HepG2 (cell line): ENCODE measurements at regions not wholly inside any gene's neighbourhood (a gene's known extent, or its start where the extent isn't known, plus 50 kb on each side); places are given as distances from the start of the nearest gene placed in this dataset.

Experiments used
- AGO2 ChIP-seq: fragments of 200-400 bp; formaldehyde crosslinking; optimal IDR thresholded peaks from 2 replicates; pipeline ENCODE3; 2017; ENCODE audit warnings: mild to moderate bottlenecking, low read depth, low read length, moderate library complexity
- ARNT2 ChIP-seq: sonication (generic); formaldehyde crosslinking; IDR thresholded peaks from 2 replicates; pipeline ENCODE4 v1.8.0; 2022; ENCODE audit warnings: mild to moderate bottlenecking, low read depth, missing genetic modification reagents, moderate library complexity
- ATRX ChIP-seq: sonication (generic); formaldehyde crosslinking; IDR thresholded peaks from 2 replicates; pipeline ENCODE4 v1.4.0; 2020; ENCODE audit warnings: missing genetic modification reagents, borderline replicate concordance
- DMTF1 ChIP-seq: sonication (generic); formaldehyde crosslinking; IDR thresholded peaks from 2 replicates; pipeline ENCODE4 v1.4.0; 2020; ENCODE audit warnings: mild to moderate bottlenecking, missing genetic modification reagents
- HDAC2 ChIP-seq: sonication (generic); formaldehyde crosslinking; IDR thresholded peaks from 2 replicates; pipeline ENCODE4 v1.4.0; 2020; ENCODE audit warnings: missing genetic modification reagents
- NFE2L2 ChIP-seq: fragments of 150-350 bp; IDR thresholded peaks from 2 replicates; pipeline ENCODE4 v1.6.1; 2014; ENCODE audit warnings: low read length
- NR2F1 ChIP-seq, 2 experiments: fragments of 450-650 bp in 1 of 2; formaldehyde crosslinking in 1 of 2; IDR thresholded peaks; 2 replicates each; pipeline versions ENCODE4 v1.5.0 to v1.6.1; 2016 to 2020; ENCODE audit warnings: mild to moderate bottlenecking in 1 of 2, missing compliant biosample characterization in 1 of 2, missing genetic modification reagents in 1 of 2, moderate library complexity in 1 of 2
- RERE ChIP-seq: IDR thresholded peaks from 2 replicates; pipeline ENCODE4 v1.6.1; 2016; ENCODE audit warnings: low read depth, missing genetic modification reagents, missing compliant biosample characterization
- THAP7 ChIP-seq: sonication (generic); formaldehyde crosslinking; IDR thresholded peaks from 2 replicates; pipeline ENCODE4 v1.8.1; 2023; ENCODE audit warnings: mild to moderate bottlenecking, missing genetic modification reagents
- ZBTB38 ChIP-seq: sonication (generic); formaldehyde crosslinking; IDR thresholded peaks from 2 replicates; pipeline ENCODE4 v1.5.1; 2020; ENCODE audit warnings: mild to moderate bottlenecking, missing genetic modification reagents
- ZHX1 ChIP-seq: sonication (generic); formaldehyde crosslinking; IDR thresholded peaks from 2 replicates; pipeline ENCODE4 v1.8.1; 2022; ENCODE audit warnings: low read depth, mild to moderate bottlenecking, missing genetic modification reagents
- ZNF136 ChIP-seq: sonication (generic); formaldehyde crosslinking; IDR thresholded peaks from 2 replicates; pipeline ENCODE4 v1.8.1; 2022; ENCODE audit warnings: low read depth, mild to moderate bottlenecking, moderate library complexity, missing genetic modification reagents
- ZNF335 ChIP-seq: sonication (generic); formaldehyde crosslinking; IDR thresholded peaks from 2 replicates; pipeline ENCODE4 v1.4.0; 2020; ENCODE audit warnings: missing genetic modification reagents
- ZNF382 ChIP-seq: sonication (generic); formaldehyde crosslinking; IDR thresholded peaks from 2 replicates; pipeline ENCODE4 v1.5.0; 2020; ENCODE audit warnings: missing genetic modification reagents, mild to moderate bottlenecking, borderline replicate concordance
- ZNF704 ChIP-seq: sonication (generic); formaldehyde crosslinking; IDR thresholded peaks from 2 replicates; pipeline ENCODE4 v1.8.1; 2023; ENCODE audit warnings: mild to moderate bottlenecking, inconsistent platforms, moderate library complexity, missing genetic modification reagents, borderline replicate concordance
- ZNF720 ChIP-seq: sonication (generic); formaldehyde crosslinking; IDR thresholded peaks from 2 replicates; pipeline ENCODE4 v1.4.0; 2020; ENCODE audit warnings: missing genetic modification reagents

- TF ChIP-seq ZNF136 (CRISPR knock-in tag), result no peak
- TF ChIP-seq ZBTB38 (CRISPR knock-in tag), result no peak
- TF ChIP-seq ZNF382 (CRISPR knock-in tag), result no peak
- TF ChIP-seq NR2F1 (CRISPR knock-in tag; IDR thresholded peaks at IDR 0.05), result peak in 1 of 2 experiments; percentile 53; a peak in 1 of 4 replicates
- no peak for TF ChIP-seq AGO2
- no peak for TF ChIP-seq NFE2L2
- no peak for TF ChIP-seq ZNF335 (CRISPR knock-in tag)
- no peak for TF ChIP-seq ZNF704 (CRISPR knock-in tag)
- TF ChIP-seq DMTF1 (CRISPR knock-in tag), result no peak
- no peak for TF ChIP-seq ARNT2 (CRISPR knock-in tag)
- TF ChIP-seq ATRX, result no peak
- TF ChIP-seq THAP7 (CRISPR knock-in tag), result no peak
- TF ChIP-seq ZHX1 (CRISPR knock-in tag), result no peak
- peak; percentile 69; the same call in 1 of the 2 replicates for TF ChIP-seq RERE (CRISPR knock-in tag)
- TF ChIP-seq ZNF720 (CRISPR knock-in tag), result no peak
- peak; percentile 53 for TF ChIP-seq HDAC2
These were observed 452.7 kb downstream of the STK39 start (continued) for GRCh38 chr2:167794554-167795255.
